GM21619 (cell line): ENCODE measurements at regions not wholly inside any gene's neighbourhood (a gene's known extent, or its start where the extent isn't known, plus 50 kb on each side); places are given as distances from the start of the nearest gene placed in this dataset.

Experiments
- ATAC-seq: cut with Tn5 transposase; IDR thresholded peaks from one replicate; pipeline ENCODE4 v1.9.1; 2021; ENCODE audit not compliant: unreplicated experiment

- no peak for ATAC-seq
Observed at GRCh38 chr10:22770270-22770669, 55.9 kb upstream of the PIP4K2A start.

- no peak for ATAC-seq
Observed at GRCh38 chr10:22767859-22768258, 53.5 kb upstream of the PIP4K2A start.

GRCh38 chr10:22766693-22767092 is 52.3 kb upstream of the PIP4K2A start:
- no peak for ATAC-seq

- ATAC-seq = peak; percentile 57
Observed at GRCh38 chr10:22765660-22766547, 51.5 kb upstream of the PIP4K2A start.

GRCh38 chr10:22764639-22765038 is 50.3 kb upstream of the PIP4K2A start:
- ATAC-seq = no peak
